ENCODE measurements at regions not wholly inside any gene's neighbourhood (a gene's known extent, or its start where the extent isn't known, plus 50 kb on each side); places are given as distances from the start of the nearest gene placed in this dataset.
"Not testable (repeated sequence)": the region's sequence is repeated elsewhere in the genome, so short reads cannot be mapped to it uniquely, and the experiment has no call there.

GRCh38 chr6:66265737-66266136 lies 558.7 kb upstream of the EYS start:
- DNase-seq (ENCODE audit: low read depth in 4 of 4, low spot score in 2 of 4) = no peak

- no peak for DNase-seq (ENCODE audit: low read depth in 4 of 4, low spot score in 2 of 4)
Measured at GRCh38 chr6:66264376-66264775, 557.4 kb upstream of the EYS start.

GRCh38 chr6:66258731-66259487 lies 551.9 kb upstream of the EYS start:
- not testable (repeated sequence) for DNase-seq (ENCODE audit: low read depth in 4 of 4, low spot score in 2 of 4)

GRCh38 chr6:66245231-66245630 lies 538.2 kb upstream of the EYS start:
- no peak for DNase-seq (ENCODE audit: low read depth in 4 of 4, low spot score in 2 of 4)

GRCh38 chr6:66238851-66239250 lies 531.8 kb upstream of the EYS start:
- no peak for DNase-seq (ENCODE audit: low read depth in 4 of 4, low spot score in 2 of 4)

DNA sequence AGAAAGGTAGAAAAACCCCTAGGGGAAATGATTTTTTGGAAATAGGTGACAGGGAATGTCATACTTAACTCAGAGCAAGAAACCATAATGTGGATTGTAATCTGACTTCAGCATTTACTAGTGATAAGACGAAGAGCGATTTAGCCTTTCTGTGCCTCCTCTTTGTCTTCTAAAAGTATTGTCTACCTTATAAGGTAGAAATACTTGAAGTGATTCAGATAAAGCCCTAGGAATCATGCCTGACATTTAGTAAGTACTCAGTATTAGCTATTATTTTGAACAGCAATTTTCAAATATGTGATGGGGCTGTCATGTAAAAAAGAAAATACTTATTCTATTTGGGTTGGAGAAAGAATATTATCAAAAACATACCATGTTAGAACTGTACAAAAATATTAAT lies 525.9 kb upstream of the EYS start:
- DNase-seq (ENCODE audit: low read depth in 4 of 4, low spot score in 2 of 4) = no peak

DNA sequence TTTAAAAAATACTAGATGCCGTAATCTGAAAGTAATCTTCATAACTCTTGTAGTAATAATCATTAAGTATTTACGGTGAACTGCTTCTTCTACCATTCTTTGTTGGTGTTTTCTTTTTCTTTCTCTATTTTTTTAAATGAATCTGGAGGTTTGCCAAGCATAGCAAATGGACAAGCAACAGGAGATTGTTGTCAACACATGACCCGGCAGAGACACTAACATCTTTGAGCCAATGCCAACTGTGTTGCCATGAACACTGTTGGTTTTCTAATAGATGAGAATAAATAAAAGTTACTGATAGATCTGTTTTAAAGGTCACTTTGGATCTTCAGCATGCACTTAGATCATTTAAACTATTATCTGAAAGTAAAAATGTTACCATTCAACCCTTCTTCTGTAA lies 523.6 kb upstream of the EYS start:
- DNase-seq (ENCODE audit: low read depth in 4 of 4, low spot score in 2 of 4) = no peak

DNA sequence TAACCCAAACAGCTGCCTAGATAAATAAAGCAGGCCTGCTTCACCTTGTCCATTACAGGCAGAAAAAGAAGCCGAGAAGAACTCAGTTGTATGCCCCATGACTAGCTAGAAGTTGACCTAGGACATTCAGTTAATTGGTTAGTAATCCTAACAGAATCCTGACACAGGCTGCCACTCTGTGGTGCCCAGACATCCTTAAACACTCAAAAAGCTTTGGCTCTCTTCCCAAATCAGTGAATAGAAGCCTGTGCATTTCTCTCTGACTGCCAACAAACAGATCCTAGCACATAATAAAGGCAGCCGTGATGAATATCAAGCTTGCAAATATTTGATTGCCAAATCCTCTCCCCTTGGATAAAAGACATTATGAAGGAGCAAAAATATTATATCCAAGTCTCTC lies 519.1 kb upstream of the EYS start:
- DNase-seq (ENCODE audit: low read depth in 4 of 4, low spot score in 2 of 4) = no peak

DNA sequence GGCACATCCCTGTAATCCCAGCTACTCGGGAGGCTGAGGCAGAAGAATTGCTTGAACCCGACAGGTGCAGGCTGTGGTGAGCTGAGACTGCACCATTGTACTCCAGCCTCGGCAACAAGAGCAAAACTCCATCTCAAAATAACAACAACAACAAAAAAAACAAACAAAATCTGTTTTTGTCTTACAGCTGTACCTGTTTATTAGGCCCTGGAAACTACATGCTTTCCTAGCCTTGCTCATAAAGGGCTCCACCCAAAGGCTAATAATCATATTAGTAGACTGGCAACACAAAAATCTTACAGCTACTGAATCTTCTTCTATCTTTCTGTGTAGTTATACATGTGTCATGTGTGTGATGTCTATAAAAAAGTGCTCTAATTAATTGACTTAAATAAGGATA lies 503.9 kb upstream of the EYS start:
- DNase-seq (ENCODE audit: low read depth in 4 of 4, low spot score in 2 of 4) = no peak

DNA sequence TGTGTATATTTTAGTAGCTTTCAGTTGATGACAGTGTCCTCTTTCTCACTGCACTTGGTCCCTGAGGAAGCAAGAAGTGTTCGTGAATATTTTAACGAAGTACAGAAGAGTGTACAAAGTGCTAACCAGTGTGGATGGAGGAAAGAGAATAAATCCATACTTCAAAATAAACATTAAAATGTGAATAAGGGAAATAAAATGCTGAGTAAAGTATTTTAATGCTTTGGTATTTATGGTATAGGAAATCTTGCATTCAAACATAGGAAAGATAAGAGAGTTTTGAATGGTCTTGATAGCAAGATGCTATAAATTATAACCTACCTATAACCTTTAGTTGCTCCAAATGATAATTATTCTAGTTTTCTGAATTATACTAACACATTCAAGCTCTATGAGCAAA lies 493.4 kb upstream of the EYS start:
- no peak for DNase-seq (ENCODE audit: low read depth in 4 of 4, low spot score in 2 of 4)

DNA sequence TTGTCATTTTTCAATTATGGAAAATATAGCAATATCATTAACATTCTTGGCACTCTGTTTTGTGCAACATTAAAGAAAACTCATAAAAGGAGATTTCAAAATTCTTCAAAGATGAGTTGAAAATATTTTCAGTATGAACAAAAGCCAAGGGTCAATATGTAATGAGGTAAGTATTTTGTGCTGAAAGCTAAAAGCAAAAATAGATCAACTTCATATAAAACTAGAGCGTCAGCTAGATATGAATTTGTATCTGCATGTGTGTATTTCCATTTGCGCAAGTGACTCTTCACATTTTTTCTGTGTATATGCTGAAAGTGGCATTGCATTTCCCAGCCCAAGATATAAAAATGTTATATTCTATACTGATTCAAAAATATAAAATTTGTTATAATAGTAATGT lies 492.1 kb upstream of the EYS start:
- no peak for DNase-seq (ENCODE audit: low read depth in 4 of 4, low spot score in 2 of 4)

DNA sequence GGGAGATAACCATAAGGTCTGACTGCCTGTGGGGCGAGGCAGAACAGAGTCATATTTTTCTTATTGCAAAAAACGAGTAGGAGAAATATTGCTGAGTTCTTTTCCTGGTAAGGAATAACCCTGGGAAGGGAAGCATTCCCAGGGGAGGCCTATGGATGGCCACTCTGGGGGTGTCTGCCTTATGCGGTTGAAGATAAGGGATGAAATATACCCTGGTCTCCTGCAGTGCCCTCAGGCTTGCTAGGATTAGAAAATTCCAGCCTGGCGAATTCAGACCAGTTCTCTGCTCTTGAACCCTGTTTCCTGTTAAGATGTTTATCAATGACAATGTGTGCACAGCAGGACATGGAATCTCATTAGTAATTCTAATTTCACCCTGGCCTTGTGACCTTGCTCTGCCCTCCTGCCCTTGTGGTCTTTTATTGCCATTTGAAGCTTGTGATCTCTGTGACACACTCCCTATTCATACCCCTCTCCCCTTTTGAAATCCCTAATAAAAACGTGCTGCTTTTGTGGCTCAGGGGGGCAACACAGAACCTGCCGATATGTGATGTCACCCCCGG lies 491.1 kb upstream of the EYS start:
- DNase-seq (ENCODE audit: low read depth in 4 of 4, low spot score in 2 of 4) = no peak

- DNase-seq (ENCODE audit: low read depth in 4 of 4, low spot score in 2 of 4) = no peak
Measured at GRCh38 chr6:66190858-66191257, 483.8 kb upstream of the EYS start.

DNA sequence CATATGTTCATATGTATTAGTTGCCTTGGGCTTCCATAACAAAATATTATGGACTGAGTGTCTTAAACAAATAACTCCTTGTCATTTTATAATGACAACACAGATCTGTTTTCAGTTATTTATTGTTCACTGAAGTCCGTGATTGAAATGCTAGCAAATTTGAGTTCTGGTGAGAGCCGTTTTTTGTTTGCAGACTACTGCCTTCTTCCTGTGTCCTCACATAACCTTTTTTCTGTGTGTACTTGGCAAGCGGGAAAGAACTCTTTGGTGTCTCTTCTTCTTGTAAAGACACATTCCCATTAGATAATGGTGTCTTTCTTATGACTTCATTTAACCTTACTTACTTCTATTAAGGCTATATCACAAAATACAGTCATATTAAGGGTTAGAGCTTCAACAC lies 482.9 kb upstream of the EYS start:
- no peak for DNase-seq (ENCODE audit: low read depth in 4 of 4, low spot score in 2 of 4)

DNA sequence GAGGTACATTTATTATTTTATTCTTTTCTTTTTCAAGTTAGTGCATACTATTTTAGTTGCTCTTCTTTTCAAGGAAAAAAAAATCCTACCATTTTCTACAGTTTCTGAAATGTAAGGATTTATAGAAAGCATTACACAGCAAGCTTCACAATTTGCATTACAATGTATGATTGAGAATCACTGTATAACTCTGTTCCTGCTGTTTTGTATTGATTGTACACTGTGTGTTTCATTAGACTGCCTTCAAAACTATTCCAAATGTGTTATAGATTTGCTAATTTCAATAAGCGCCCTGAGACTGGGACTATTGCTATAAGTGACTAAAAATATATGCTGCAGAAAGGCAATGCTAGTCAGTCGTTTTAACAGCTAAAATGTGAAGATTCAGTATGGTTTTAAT lies 479.7 kb upstream of the EYS start:
- no peak for DNase-seq (ENCODE audit: low read depth in 4 of 4, low spot score in 2 of 4)

DNA sequence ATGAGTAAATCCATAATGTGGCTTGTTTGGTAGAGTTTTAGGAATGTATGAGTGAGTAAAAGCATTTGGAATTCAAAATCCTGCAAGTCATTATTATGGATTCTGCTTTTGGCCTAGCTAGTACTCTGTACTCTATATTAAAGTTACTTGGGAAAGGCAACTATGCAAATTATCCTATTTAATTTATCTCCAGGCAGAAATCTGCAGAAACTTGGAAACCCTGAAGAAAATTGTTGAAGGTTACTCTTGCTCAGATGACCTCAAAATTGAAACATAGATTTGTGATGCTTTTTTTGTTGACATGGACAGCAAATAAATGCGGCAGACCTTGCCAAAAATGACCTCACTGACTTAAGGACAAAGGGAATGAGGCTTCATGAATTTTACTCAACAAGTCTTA lies 477.1 kb upstream of the EYS start:
- no peak for DNase-seq (ENCODE audit: low read depth in 4 of 4, low spot score in 2 of 4)

- no peak for DNase-seq (ENCODE audit: low read depth in 4 of 4, low spot score in 2 of 4)
Measured at GRCh38 chr6:66179361-66179760, 472.3 kb upstream of the EYS start.

GRCh38 chr6:66173587-66173986 lies 466.6 kb upstream of the EYS start:
- DNase-seq (ENCODE audit: low read depth in 4 of 4, low spot score in 2 of 4) = no peak

DNA sequence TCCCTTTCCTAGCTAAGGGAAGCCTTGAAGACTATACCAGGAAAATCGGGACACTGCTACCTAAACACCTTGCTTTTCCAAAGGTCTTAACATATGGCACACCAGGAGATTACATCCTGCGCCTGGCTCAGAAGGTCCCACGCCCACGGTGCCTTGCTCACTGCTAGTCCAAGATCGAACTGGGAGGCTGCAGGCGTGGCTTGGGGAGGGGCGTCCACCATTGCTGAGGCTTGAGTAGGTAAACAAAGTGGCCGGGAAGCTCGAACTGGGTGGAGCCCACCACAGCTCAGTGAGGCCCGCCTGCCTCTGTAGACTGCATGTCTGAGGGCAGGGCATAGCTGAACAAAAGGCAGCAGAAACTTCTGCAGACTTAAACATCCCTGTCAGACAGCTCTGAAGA lies 459.7 kb upstream of the EYS start:
- DNase-seq (ENCODE audit: low read depth in 4 of 4, low spot score in 2 of 4) = not testable (repeated sequence)

DNA sequence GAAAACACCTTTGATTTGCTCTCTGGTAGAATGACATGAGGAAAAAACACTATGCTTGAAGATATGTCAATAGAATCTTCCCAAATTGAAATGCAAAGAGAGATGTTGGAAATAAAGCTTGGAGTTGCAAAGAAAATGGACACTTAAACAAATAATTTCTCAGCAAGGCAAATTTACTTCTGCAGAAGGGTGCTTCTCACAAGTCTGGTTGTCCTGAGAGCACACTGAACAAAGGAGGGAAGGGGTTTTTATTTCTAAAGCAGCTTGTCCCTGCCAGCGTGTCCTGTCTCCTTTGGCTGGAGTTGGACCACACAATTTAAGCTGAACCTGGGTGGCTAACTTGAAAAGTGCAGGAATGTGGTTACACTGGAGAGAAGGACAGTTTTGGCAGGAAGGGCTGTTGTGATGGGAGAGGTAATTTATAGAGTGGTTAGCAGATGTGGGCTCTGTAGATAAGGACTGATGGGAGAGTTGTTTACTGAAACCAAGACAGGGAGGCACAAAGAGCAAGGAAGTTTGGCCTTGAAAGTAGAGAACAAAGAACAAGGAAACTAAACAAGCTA lies 454.6 kb upstream of the EYS start:
- no peak for DNase-seq (ENCODE audit: low read depth in 4 of 4, low spot score in 2 of 4)

GRCh38 chr6:66159937-66160336 lies 452.9 kb upstream of the EYS start:
- DNase-seq (ENCODE audit: low read depth in 4 of 4, low spot score in 2 of 4) = no peak

DNA sequence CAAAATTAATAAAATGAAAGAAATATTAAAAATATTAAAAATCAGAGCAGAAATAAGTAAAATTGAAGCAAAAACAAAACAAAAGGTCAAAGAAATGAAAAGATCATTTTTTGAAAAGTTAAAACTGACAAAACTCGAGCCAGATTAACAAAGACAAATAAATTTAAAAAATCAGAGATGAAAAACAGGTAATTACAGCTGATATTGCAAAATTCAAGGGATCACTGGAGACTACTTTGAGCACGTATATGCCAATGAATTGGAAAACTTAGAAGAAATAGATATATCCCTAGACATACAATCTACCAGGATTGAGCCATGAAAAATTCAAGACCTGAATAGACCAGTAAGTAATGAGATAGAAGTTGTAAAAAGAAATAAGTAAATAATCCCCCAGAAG lies 446.2 kb upstream of the EYS start:
- no peak for DNase-seq (ENCODE audit: low read depth in 4 of 4, low spot score in 2 of 4)
